NOMO-1 treated with dmso at 0.1 percent for 144 hours (cell line): ENCODE measurements at regions not wholly inside any gene's neighbourhood (a gene's known extent, or its start where the extent isn't known, plus 50 kb on each side); places are given as distances from the start of the nearest gene placed in this dataset.

Source experiments
- DNase-seq: peaks from one replicate; lab custom pipeline; 2025; ENCODE audit not compliant: unreplicated experiment; lab: John Stamatoyannopoulos, UW

- DNase-seq, result no peak
These were observed 272.7 kb upstream of the FOXQ1 start for GRCh38 chr6:1039191-1039590.

DNA sequence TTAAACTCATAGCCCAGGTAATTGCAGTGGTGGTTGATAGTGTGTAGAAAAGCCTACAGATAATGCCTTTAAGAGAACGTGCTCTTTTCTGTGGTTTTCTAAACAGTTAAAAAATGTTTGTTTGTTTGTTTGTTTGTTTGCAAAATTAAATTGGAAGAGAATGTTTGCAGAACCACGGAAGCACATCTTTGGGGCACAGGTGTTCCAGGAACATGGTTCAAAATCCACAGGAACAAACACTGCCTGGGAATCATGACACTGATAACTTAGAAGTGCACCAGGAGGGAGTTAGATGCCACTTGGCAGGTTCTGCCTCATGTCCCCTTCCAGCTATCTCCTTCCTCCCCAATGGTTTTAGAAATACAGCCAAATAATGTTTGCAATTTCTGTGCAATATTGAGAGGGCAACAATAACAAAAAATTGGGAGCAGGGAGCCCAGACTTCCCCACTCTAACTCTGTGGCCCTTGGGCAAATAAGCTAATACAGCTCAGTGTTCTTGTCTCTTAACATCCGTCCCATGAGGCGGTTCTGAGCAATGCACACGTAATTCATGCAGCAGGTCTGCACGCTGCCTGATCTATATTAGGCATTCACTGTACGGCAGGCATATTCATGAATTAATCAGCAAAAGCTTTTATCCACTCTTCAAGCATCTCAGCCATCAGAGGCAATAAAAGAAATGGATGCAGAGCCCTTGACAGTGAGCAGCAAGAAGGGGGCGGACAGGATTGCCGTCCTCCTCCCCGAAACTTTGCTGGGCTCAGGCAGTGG lies 274.3 kb upstream of the FOXQ1 start:
- no peak for DNase-seq

- DNase-seq, result no peak
These were observed 276.5 kb upstream of the FOXQ1 start for GRCh38 chr6:1035401-1035800.

DNA sequence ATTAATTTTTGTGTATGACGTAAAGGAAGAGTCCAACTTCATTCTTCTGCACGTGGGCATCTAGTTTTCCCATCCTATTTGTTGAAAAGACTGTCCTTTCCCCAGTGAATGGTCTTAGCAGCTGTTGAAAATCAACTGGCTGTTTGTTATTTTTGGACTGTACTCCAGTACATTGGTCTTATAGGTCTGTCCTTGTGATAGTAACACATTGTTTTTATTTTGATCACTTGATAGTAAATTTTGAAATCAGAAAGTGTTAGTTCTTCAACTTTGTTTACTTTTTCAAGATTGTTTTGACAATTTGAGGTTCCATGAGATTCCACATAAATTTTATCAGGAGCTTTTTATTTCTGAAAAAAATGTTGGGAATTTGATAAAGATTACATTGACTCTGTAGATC lies 280.2 kb upstream of the FOXQ1 start:
- no peak for DNase-seq

DNA sequence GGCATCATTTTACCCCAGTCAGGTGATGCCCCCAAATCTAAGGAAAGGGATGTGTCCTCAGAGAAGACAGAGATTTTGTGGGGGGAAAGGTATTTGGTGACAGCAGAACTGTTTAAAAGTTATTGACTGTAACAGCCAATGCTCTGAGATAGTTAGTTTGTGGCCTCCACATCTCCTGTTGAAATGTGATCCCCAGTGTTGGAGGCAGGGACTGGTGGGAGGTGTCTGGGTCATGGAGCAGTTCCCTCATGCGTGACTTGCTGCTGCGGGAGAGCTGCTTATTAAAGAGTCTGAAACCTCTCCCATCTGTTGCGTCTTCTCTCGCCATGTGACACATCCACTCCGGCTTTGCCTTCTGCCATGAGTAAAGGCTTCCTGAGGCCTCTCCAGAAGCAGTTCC lies 282.8 kb upstream of the FOXQ1 start:
- DNase-seq, result no peak

DNA sequence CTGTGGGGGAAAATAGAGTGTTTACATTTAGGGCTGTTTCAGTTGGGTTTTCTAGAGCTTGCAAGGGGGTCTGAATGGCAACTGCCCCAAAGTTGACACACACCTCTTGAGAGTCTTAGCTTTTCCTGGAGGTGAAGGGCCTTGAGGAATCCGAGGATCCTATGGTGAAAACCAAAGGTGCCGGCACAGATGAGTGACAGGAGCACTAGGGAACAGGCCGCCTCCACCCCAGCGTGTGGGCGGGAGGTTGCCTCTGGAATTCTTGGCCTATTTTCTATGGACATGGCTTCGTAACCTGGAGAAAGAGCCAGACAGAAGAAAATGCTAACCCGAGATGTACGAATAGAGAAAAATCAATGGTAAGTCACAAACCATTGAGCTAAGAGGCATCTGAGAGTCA lies 283.2 kb upstream of the FOXQ1 start:
- DNase-seq, result no peak

DNA sequence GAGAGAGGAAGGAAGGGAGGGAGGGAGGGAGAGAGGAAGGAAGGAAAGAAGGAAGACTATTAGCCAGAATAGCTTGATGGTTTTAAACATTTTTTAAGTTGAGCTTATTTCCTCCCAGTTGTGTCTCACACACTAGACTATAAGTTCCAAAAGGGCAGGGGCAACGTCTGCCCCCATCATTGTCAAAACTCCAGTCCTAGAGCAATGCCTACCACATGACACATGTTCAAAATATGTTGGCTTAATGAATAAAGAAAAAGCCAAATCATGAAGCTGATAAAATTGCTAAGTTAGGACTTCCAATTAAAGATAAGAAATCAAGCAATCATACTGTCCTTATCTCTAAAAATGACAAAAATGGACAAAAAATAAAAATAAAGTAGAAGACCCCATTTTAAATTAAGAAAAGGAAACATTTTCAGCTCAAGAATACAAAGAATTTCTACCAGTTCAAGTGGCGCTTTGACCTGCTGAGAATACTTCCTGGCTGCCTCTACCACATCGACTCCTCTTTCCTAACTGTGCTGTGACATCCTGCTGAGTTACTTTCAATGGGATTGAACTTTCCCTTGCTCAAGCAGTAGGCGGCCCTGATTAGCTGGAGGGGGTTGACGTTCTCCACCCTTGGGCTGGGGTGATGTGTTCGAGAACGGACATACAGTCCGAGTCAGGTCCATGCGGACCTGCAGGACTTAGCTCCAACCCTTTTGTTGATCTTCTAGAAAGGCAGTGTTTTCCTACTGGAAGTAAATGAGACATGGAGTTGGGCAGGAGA lies 283.9 kb upstream of the FOXQ1 start:
- no peak for DNase-seq

DNA sequence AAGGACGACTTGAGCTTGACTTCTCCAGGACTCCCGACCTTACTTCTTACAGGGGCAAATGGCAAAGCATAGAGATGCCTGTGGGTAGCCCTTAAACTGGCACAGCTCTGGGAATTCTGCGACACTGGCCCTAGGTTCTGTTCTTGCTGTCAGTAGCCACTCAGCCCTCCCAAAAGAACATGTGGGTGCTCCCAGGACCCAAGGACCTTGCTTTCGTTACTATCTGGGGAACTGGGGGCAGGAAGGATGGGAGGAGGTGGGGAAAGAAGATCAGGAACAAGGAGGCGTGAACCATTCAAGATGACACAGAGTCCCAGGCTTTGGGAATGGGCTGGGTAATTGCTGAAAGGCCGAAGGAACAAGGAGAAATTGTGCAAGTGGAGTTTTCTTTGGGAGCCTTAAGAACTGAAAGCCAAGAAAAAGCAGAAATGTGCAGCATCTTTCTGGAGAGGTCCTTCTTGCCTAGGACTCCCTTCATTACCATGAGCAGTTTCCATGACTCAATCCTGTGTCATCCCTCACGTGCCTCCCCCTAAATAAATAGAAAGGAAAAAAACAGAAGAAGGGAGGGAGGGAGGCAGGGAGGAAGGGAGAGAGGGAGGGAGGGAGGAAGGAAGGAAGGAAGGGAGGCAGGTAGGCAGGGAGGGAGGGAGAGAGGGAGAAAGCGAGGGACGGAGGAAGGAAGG lies 284.6 kb upstream of the FOXQ1 start:
- no peak for DNase-seq

GRCh38 chr6:1025821-1026220 lies 286.1 kb upstream of the FOXQ1 start:
- no peak for DNase-seq

GRCh38 chr6:1024587-1024986 lies 287.3 kb upstream of the FOXQ1 start:
- peak; percentile 20 for DNase-seq

GRCh38 chr6:1024161-1024560 lies 287.7 kb upstream of the FOXQ1 start:
- DNase-seq, result no peak

- DNase-seq, result no peak
These were observed 288.7 kb upstream of the FOXQ1 start for GRCh38 chr6:1023229-1023628.

GRCh38 chr6:1022719-1023118 lies 289.2 kb upstream of the FOXQ1 start:
- no peak for DNase-seq

DNA sequence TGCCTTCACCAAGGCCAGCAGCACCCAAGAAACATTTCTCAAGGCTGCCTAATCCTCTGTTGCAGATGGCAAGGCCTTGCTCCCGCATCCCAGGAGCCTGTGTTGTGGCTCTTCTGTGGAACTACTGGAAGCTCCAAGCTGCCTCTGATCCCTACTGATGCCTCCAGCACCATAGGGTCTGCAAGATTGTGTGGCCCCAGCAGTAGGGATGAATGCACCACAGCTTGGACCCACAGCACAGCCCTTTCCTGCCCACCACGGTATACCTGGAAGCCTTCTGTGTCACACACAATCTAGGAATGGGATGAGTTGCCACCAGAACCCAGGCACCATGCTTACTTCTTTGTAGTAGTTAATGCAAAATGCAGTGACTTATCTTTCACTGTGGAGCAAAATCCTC lies 291.1 kb upstream of the FOXQ1 start:
- no peak for DNase-seq

DNA sequence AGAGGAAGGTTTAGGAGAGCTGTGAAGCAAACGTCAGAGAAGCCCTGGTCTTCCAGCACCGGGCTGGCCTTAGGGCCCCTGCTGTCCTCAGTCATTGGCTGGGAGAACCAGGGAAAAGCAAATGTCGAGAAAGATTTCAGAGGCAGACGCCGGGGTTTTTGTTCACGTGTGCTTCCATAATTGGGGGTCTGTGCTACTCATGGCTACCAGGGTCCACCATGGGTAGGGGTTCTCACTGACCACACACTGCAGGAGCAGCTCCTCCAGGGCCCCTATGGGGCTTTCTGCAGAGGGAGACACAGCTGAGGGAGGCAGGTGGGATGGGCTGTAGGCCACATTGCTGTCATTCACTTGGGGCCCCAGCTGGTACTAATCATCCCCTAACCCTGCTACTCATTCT lies 291.8 kb upstream of the FOXQ1 start:
- DNase-seq, result no peak

DNA sequence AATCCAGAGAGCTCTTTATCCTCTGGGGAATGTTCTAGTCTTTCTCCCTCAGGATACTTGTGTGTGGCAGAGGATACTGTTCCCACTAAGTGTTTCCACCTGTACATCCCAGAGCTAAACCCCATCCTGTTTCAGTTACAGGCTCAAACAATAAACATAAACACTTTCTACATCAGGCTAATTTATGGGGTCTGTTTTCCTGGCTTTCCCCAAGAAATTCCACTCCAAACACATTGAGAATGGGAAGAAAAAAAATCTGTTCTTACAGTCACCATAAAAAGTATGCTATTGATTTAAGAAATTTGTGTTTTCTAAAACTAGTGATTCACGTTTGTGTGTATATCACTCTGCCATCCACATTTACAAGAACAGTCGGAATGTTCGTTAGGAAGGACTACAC lies 293.9 kb upstream of the FOXQ1 start:
- no peak for DNase-seq

DNA sequence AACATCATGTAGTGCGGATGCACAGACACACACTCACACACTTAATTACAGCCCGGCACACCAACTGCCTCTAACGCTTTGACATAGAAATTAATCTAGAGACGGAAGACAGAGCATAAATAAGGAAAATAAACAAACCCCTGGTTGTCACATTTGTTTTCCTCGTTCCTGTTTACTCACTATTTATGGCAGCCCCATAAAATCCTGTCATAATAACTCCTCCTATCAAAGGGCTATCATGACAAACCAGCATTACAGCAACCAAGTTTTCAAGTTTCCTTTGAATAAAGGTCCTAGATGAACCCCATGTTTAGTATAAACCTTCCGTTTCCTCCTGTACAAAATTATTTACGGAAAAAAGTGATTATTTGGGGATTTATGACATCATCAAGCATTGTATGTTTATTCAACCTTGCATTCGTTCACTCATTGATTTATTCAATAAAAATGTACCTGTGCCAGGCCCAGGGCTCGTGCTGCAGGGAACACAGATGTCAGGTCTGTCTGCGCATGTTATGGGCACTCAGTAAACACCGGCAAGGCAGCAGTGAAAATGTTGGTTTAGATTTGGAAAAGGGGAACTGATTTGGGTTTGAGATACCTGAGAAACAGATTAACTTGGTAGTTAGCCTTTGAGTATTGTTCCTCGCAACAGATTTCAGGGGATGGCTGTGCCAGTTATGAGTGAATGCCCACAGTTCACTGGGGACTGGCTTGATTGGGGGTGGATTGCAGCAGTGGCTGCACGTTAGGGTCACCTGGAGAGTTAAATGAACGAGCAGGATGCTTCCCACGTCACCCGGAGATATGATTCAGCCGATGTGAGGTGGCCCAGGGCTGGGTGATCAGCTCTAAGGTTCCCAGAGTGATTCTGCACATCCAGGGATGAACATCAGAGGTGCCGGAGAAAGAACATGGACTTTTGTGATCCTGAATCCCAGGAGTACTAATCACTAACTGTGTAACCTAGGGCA lies 295.3 kb upstream of the FOXQ1 start:
- DNase-seq, result no peak

DNA sequence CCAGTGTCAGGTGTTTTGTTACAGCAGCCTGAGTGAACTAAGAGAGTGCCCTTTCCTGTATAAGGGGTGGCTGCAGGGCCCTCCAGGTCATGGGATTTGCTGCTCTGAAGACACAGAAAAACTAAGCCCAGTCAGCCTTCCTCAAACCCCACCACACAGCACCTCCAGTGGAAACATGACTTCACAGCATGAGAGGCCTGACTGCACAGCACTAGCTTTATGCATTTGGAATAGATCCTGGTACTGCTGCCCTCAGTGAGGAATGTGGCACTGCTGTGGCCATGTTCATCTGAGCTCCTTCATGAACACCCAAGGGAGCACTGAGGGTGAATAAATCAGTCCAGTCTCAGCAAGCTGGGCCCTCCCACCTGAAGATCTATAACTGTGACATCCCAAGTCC lies 296.1 kb upstream of the FOXQ1 start:
- no peak for DNase-seq

- DNase-seq, result no peak
These were observed 297.5 kb upstream of the FOXQ1 start for GRCh38 chr6:1014431-1014807.

- DNase-seq, result no peak
These were observed 298.1 kb upstream of the FOXQ1 start for GRCh38 chr6:1013656-1014430.
